HG02642 (cell line): ENCODE measurements at regions not wholly inside any gene's neighbourhood (a gene's known extent, or its start where the extent isn't known, plus 50 kb on each side); places are given as distances from the start of the nearest gene placed in this dataset.
"Not testable (repeated sequence)": the region's sequence is repeated elsewhere in the genome, so short reads cannot be mapped to it uniquely, and the experiment has no call there.

Experiments used
- ATAC-seq: cut with Tn5 transposase; IDR thresholded peaks from one replicate; pipeline ENCODE4 v1.9.1; 2021; ENCODE audit warnings: mild to moderate bottlenecking; ENCODE audit not compliant: unreplicated experiment, poor library complexity

DNA sequence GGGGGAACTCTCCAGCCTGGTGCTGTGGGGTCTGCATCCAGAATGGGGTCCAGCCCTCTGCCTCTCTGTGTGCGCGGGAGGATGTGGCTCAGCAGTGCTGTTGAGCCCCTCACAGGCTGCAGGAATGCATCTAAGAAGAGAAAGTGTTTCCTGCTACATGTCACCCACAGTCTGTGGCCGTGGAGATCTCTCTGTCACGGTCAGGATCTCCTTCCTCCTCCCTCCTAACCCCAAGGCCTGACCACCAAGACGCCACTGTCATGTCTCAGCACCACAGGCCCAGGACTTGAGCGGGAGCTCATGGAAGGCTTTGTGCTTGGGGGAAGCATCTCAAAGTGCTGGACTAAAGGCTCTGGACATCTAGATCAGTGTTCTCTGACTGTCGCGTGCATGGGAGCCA, 90.1 kb downstream of the SREK1 start:
- no peak for ATAC-seq

DNA sequence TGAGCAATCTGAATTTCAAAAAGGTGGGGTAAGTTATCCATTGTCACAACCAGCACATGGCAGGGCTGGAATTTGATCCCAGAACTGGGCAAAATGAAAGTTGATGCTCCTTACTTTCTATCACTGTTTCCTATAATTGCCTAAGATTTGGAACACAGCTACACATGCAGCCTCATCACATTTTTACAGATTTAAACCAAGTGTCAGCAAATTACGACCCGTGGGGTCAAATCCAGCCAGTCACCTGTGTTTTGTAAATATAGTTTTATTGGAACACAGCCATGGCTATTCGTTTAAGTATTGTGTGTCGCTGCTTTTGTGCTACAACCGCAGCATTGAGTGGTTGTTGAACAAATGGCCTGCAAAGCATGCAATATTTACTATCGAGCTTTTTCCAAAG, 94.3 kb downstream of the SREK1 start:
- ATAC-seq, result no peak

DNA sequence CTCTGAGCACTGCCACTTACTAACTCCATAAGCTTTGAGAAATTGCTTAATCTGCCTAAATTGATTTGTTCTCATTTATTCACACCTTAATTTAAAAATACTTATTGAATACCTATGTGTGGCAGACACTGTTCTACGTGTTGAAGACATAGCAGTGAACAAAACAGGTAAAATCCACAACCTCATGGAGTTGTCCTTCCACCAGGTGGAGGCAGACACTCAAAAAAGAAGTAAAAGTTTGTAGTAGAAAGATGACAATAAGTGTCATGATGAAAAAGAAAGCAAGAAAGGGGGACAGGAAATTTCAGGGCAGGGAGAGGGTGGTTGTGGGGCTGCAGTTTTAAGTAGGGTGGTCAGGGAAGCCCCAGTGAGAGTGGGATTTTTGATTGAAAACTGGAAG, 94.9 kb downstream of the SREK1 start:
- ATAC-seq, result no peak

DNA sequence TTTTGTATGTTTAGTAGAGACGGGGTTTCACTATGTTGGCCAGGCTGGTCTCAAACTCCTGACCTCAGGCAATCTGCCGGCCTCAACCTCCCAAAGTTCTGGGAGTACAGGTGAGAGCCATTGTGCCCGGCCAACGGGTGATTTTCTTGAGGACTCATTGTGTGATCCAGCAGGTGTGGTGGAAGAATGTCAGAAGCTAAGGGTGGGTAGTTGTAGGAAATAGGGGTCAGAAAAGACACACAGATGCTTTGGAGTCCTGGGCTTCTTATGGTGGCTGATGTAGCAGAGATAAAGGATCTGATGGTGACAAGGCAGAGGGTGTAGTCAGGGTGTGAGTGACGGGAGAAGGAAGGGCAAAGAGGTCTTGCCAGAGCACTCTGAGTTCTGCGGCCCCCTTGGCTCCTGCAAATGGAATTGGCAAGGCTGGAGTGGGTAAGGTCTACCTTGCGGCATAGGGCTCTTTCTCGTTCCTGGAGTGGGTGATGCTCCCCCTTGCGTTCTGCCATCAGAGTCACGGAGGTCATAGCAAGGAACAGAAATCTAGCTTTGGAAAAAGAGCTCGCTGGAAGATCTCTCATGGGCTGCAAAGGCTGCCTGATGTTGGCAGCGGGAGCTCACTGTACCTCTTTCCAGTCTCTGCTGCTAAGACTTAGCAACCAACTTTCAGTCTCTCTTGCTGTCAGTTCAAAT, 97.2 kb downstream of the SREK1 start:
- no peak for ATAC-seq

DNA sequence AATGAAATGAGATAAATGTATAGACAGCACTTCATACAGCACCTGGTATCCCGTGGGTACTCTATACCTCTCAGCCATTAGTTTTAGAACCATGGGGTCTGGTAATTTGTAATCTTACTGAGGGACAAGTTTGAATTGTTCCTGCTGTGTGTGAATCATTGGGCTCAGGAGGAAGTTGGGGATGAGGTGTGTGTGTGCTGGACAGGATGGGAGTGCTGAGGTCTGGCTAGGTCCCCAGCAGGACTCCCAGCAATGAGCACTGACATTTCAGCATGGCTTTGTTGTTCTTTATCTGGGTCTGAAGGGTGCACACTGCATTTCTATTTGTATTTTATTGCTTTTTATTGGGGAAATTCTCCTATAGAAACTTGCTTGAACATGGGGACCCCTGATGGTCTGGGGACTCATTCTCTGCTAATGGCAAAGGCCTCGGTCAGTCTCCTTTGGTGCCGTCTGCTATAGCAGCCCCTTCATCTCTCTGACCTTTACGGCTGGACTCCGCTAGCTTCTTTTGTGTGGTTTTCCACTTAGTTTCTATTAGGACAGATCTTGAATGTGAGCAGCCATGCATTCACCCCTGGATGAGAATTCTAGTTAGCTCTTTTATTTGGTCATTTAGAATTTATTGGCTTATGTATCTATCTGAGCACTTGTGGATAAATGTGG, 98.1 kb downstream of the SREK1 start:
- ATAC-seq, result no peak

DNA sequence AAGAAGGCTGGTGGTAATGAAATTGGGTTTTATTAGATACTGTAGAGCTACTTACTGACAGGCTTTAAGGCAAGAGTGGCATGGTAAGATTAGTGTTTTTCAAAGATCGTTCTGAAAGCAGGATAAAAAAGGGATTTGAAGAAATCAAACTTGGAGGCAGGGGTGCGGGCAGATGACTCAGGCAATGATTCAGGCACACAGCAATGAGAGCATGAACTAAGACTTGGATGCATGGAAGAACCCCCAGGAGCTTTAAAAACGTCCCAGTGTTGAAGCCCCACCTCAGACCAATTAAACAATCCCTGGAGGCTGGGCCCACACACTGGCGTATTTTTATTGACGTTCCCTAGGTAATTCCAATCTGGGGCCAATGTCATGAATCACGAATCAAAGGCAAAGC, 102.5 kb downstream of the SREK1 start:
- ATAC-seq, result no peak

DNA sequence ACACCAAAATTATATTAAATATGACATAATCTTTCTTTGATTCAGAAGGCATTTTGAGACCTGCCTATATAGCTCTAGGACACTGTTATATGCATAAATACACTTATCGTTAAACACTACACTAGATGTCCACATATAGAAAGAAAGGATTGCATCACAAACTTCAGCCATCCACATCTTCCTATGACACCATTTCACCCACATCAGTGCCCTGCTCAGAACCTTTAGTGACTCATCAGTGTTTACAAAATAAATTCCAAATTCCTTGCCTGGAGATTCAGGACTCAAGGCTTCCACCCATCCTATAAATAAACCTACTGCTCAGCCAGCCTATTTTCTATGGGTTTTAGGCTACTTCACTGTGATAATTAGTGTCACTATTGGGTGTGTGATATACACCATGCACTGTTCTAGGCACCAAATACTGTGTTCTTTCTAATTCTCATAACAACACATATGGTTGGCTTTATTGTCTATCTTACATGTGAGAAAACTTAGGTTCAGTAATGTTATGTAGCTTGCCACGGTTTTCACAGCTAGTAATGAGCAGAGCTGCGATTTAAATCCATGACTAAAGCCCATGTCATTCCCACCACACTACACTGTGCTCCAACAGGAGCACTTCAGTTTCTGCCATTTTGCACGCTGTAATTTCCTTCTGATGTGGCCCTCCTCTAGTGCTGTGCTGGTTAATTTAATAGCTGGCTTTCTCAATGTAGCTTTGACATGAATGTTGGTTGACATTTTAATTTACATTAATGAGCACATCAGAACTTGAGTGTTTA, 103.3 kb downstream of the SREK1 start:
- no peak for ATAC-seq

DNA sequence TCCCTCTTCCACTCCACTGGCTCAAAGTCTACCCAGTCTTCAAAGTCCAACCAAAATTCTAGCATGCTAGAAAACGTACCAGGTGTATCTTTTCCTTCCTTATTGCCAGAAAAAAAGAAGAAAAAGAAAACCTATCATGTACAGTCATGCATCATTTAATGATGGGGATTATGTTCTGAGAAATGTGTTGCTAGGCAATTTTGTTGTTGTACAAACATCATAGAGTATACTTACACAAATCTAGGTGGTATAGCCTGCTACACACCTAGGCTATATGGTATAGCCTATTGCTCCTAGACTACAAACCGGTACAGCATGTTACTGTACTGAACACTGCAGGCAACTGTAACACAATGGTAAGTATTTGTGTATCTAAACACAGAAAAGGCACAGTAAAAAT, 104.8 kb downstream of the SREK1 start:
- no peak for ATAC-seq

DNA sequence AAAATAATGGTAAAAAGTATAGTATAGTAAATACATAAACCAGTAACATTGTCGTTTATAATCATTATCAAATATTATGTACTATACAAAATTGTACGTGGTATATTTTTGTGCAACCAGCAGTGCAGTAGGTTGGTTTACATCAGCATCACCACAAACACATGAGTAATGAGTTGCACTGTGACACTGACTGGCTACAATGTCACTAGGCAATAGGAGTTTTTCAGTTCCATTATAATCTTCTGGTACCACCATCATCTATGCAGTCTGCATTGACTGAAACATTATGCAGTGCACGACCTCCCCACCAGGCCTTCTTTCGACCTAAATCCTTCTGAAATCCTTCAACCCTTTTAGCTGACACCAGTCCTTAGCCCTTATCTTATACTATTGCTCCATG, 105.8 kb downstream of the SREK1 start:
- no peak for ATAC-seq

DNA sequence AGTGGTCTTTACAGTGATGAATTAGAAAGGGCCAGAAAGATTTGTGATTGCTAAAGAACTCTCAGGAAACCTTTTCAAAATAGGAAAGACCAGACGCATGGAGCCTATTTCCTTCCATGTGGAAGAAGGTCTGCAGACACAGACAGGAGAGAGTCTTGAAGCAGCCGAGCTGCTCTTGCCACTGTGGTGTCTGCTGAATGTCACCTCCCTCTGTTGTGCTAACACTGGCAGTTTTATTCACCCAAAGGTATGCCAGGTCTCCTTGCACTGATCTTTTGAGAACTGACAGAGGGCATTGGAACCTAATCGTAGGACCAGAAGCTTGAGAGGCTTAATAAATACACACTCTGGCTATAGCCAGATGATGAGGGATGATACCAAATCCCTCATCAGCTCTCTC, 108.7 kb downstream of the SREK1 start:
- no peak for ATAC-seq

DNA sequence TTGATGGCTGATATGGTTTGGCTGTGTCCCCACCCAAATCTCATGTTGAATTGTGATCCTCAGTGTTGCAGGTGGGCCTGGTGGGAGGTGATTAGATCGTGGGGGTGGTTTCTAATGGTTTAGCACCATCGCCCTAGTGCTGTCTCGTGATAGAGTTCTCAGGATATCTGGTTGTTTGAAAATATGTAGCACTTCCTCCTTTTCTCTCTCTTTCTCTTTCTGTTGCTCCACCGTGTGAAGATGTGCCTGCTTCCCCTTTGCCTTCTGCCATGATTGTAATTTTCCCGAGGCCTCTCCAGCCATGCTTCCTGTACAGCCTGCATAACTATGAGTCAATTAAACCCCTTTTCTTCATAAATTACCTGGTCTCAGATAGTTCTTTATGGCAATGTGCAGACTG, 111.6 kb downstream of the SREK1 start:
- ATAC-seq, result no peak

DNA sequence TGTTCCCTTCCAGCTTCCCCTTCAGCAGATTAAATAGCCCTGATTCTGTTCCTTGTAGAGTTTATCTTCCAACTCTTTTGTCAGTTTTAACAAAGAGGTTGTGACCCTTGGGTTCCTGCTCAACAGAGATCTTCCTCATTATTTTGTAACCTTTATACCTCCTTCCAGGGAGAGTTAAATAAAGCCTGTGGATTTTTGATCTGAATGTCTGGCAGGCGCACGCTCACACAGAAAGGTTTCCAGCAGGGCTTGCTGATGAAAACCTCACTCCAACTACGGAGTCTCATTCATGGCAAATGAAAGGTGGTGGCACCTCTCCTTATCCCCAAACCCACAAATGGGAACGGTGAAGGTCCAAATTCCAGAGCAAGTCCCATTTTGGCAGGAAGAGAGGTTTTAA, 129.0 kb downstream of the SREK1 start:
- no peak for ATAC-seq

DNA sequence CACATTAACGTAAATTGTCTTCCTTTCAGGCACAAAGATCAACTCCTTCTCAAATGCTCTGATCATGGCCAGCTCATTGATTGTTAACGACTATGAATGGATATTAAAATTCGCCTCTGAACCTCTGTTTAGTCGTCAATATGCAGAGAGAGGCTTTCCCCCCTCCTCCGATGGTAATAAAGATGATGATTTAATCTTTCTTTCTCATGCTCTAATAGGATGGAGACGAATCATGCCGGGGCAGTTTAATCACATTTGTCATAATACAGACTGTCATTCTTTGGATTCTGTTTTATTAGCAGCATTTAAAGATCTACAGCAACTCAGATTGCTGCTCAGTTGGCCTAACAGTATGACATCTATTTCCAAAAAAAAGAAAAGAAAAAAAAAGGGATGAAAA, 132.9 kb downstream of the SREK1 start:
- ATAC-seq, result no peak

DNA sequence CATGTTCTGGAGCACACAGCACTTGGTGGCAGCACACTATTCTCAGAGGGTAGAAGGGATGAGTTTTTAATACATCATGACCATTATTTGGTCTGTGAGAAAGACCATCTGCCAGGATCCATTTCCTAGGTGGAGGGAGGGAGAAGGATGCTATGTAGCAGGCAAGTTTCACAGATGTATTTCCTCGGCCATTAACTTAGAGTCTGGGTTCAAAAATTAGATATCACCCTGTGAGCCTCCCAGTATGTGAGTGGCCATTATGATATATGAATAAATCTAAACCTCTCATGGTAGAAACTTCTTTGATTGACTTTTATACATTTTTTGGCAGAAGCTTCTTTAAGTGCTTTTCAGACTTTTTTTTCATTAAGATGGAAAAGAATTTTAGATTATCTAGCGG, 133.9 kb downstream of the SREK1 start:
- ATAC-seq, result no peak

DNA sequence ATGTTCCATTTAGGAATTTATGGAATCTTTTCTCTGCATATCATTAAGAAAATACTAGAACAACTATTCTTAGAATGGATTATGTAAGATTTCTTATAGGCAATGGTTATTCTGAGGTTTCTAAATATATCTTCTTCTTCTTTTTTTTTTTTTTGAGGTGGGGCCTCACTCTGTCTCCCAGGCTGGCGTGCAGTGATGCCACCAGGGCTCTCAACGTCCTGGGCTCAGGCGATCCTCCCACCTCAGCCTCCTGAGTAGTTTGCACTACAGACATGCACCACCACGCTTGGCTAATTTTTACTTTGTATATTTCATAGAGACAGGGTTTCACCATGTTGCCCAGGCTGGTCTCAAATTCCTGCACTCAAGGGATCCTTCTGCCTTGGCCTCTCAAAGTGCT, 137.2 kb downstream of the SREK1 start:
- no peak for ATAC-seq

DNA sequence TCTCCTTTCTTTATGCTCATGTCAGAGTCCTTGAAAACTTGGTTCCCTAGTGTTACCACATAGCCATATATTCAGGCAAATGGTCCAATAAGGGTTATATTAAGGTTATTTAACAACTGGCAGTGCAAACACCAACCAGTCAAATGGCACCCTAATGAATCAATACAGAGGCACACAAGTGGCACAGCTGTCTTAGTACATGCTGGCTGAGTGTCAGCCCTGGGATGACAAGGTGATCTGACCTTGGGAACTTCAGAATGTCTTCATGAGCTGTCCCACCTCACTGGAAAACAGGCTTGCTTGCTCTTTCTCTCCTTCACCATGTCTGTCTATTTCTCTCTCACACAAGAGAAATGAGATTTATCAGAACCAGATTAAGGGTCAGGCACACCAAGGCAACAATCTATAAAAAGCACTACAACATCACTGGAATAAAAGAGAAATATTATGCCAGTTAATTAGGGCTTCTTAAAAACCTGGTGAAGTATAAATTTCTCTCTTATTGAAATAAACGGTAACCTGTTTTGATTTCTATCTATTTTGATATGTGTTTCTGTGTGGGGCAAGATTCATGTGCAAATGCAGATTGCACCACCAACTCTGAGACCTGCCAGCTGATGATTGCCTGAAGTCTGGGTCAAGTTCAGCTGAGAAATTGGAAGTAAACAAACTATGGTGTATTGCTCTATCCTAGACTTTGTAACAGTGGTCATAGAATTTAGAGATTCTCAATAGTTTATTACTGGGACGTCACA, 140.7 kb downstream of the SREK1 start:
- ATAC-seq, result no peak

DNA sequence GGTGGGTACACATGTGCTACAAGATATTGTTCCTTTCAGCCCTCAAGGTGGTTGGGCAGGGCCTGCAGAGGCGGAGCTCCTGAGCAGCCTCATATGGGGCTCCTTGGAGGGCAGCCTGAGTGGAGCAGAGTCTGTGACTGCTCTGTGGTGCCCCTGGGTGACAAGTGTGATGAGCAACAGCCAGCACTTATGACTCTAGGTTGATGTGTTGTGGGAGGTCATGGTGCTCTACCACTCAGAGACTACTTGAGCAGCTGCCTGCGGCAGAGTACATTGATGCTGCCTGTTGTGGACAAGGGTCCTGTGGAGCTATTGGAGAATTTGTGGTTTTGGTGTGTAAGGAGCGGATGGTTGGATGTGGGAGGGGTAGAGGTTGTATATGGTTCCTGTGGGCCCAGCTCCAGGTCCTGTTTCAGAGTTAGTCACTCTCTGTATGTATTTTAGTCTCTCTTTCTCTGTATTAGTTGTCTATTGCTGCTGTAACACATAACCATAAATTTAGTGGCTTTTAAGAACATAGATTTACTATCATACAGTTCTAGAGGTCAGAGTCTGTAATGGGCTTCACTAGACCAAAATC, 141.3 kb downstream of the SREK1 start:
- ATAC-seq, result no peak

DNA sequence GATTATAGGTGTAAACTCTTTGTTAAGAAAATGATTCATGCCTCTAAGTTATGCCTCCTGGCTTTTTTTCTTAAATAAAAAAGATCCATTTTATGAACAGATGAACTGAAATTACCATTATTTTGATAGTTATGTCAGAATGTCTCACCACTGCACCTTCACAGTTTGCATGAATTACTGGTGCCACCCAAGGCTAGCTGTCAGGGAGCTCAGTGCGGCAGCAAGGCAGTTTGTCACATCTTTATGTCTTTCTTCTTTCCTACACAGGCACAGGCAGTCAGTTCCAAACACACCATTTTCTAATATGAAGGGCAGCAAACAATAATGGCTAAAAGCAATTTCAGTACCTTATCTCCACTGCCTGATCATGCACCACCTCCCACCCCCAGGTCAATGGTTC, 147.7 kb downstream of the SREK1 start:
- no peak for ATAC-seq

DNA sequence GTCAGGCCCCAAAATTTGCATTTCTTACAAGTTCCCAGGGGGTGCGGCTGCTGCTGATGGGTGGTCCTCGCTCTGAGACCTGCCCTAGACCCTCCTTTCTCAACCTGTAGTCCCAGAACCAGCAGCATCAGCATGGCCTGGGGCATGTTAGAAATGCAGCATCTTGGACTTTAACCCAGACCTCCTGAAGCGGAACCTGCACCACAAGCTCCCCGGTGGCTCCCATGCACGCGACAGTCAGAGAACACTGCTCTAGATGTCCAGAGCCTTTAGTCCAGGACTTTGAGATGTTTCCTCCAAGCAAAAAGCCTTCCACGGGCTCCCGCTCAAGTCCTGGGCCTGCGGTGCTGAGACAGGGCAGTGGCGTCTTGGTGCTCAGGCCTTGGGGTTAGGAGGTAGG, 149.8 kb downstream of the SREK1 start:
- ATAC-seq, result not testable (repeated sequence)

DNA sequence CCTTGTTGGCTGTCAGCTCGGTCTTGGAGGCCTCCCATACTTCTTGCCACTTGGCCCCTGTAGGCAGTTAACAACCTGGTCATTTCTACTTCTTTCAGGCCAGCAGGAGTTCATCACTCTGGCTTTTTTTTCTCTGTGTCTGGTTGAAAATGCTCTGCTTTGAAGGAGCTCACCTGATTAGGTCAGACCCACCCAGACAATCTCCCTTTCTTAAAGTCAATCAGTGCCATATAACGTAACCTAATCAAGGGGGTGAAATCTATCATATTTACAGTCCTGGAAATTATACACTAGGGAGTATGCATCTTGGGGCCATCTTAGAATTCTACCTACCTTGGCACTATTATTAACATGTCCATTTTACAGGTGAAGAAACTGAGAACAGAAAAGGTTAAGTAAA, 155.4 kb downstream of the SREK1 start:
- no peak for ATAC-seq

DNA sequence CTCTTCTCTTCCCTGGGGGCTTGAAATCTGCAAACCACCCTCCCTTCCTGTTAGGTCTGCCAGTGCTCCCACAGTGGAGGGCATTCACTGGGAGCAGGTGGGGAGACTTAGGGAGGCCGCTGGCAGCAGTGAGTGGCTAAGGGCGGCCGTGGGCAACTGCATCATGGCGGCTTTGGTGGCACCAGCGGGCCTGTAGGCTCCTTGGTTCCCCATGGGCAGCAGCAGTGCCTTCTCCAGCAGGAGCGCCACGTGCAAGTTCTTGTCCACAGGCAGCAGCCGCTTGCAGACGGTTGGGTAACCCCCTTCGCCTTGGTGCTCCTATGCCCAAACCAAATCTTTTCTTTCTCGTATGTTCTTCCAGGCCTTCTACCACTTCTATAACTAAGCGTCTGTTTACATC, 158.2 kb downstream of the SREK1 start:
- no peak for ATAC-seq
